ENCODE measurements at regions not wholly inside any gene's neighbourhood (a gene's known extent, or its start where the extent isn't known, plus 50 kb on each side); places are given as distances from the start of the nearest gene placed in this dataset.

DNA sequence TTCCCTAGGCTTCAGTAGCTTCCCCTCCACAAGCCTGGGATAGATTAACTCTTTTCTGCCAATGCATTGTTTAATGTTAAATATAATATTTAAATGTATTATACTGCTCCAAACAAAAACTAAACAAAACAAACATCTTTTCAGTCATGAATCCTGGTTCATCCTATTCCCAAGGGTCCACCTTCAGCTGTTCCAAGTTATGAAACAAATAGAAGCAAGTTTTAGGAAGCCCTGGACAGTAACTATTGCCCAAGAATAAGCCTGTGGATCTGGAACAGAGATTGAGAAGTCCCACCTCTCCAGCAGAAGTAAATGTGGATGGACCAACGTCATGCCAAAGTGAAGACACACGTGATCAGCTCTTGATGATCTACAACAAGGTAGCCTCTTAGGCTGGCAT is 408.1 kb downstream of the SETD4 start:
- Histone ChIP-seq H3K36me3 (ENCODE audit: control insufficient read depth in 5 of 5, insufficient read depth in 5 of 5, low read length in 5 of 5) (no peaks in the 10 kb centered on the region), H3K27me3 (ENCODE audit: control insufficient read depth in 5 of 5, insufficient read depth in 4 of 5, low read length in 5 of 5) (peaks cover 0 to 6% (median 2%) of the 10 kb centered on the region in 5 donors), H3K9ac (ENCODE audit: low read length in 5 of 5) (no peak overlapping the region), H3K4me3 (ENCODE audit: low read depth in 1 of 5, low read length in 5 of 5) (no peak overlapping the region), H3K9me3 (ENCODE audit: control insufficient read depth in 5 of 5, low read length in 5 of 5) (no peaks in the 10 kb centered on the region), H3K27ac (ENCODE audit: low read depth, low read length) (no peak overlapping the region), H3K4me1 (ENCODE audit: control insufficient read depth in 5 of 5, insufficient read depth in 5 of 5, low read length in 5 of 5) (no peaks in the 10 kb centered on the region)

DNA sequence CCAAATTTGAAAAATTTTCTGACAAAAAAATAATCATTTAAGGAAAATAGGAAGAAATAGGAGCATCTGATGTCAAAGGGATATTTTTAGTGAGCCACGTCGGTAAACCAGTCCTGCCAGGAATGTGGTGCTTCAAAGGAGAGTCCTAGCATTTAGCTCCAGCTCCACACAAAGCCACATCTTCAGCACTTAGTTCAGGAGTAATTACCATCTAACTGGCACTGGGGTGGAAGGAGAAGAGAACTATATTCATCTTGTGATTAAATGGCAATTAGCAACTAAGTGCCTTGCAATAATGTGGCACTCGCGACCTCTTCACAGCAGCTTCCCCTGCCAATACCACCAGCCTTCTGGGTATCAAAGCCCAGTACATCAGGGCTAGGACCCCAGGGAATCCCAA is 409.1 kb downstream of the SETD4 start:
- no peaks in the 10 kb centered on the region for H3K9me3 ChIP-seq (ENCODE audit: control insufficient read depth in 5 of 5, low read length in 5 of 5)
- H3K27me3 ChIP-seq (ENCODE audit: control insufficient read depth in 5 of 5, insufficient read depth in 4 of 5, low read length in 5 of 5), result peaks cover 0 to 6% (median 2%) of the 10 kb centered on the region in 5 donors
- no peaks in the 10 kb centered on the region for H3K4me1 ChIP-seq (ENCODE audit: control insufficient read depth in 5 of 5, insufficient read depth in 5 of 5, low read length in 5 of 5)
- no peaks in the 10 kb centered on the region for H3K36me3 ChIP-seq (ENCODE audit: control insufficient read depth in 5 of 5, insufficient read depth in 5 of 5, low read length in 5 of 5)
- no peak overlapping the region for H3K4me3 ChIP-seq (ENCODE audit: low read depth in 1 of 5, low read length in 5 of 5)
- H3K27ac ChIP-seq (ENCODE audit: low read depth, low read length), result no peak overlapping the region
- no peak overlapping the region for H3K9ac ChIP-seq (ENCODE audit: low read length in 5 of 5)

DNA sequence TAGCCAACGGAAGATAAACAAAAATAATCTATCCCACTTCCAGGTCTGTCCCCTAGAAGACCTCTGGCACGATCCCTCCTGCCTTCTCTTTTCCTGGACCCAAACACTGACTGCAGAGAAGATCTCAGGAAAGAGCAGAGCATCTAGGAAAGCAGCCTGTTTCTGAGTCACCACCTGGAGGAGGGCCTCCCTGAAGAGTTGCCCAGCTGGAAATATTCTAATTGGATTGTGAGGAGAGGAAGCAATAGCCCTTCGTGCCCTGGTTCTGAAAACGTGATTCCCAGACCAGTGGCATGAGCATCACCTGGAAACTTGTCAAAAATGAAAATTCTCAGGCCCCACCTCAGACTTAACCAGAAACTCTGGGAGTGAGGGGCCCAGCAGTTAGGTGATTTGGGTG is 411.1 kb downstream of the SETD4 start:
- Histone ChIP-seq H3K4me3 (ENCODE audit: low read depth in 1 of 5, low read length in 5 of 5) (no peak overlapping the region), H3K9me3 (ENCODE audit: control insufficient read depth in 5 of 5, low read length in 5 of 5) (no peaks in the 10 kb centered on the region), H3K27me3 (ENCODE audit: control insufficient read depth in 5 of 5, insufficient read depth in 4 of 5, low read length in 5 of 5) (peaks cover 0 to 6% (median 2%) of the 10 kb centered on the region in 5 donors), H3K27ac (ENCODE audit: low read depth, low read length) (no peak overlapping the region), H3K36me3 (ENCODE audit: control insufficient read depth in 5 of 5, insufficient read depth in 5 of 5, low read length in 5 of 5) (no peaks in the 10 kb centered on the region), H3K4me1 (ENCODE audit: control insufficient read depth in 5 of 5, insufficient read depth in 5 of 5, low read length in 5 of 5) (no peaks in the 10 kb centered on the region), H3K9ac (ENCODE audit: low read length in 5 of 5) (no peak overlapping the region)

DNA sequence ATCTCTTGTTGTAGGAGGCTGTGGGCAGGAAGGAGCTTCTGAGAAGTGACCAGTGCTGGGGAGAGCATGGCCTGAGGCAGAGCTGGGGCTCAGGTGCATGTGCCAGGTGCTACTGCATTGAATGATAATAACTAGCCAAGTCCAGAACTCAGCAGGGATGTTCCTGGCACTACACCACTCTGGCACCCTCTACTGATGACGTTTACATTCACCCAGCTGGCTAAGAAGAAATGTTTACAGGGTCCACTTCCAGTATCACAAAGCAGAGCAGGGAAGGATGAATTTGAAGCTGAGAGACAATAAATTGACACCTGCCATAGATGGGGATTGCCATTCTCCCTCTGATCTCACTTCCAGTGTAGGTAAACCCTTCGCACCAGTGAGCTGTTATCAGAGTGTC is 411.8 kb downstream of the SETD4 start:
- peaks cover 0 to 6% (median 2%) of the 10 kb centered on the region in 5 donors for H3K27me3 ChIP-seq (ENCODE audit: control insufficient read depth in 5 of 5, insufficient read depth in 4 of 5, low read length in 5 of 5)
- no peak overlapping the region for H3K4me3 ChIP-seq (ENCODE audit: low read depth in 1 of 5, low read length in 5 of 5)
- H3K9me3 ChIP-seq (ENCODE audit: control insufficient read depth in 5 of 5, low read length in 5 of 5), result no peaks in the 10 kb centered on the region
- H3K36me3 ChIP-seq (ENCODE audit: control insufficient read depth in 5 of 5, insufficient read depth in 5 of 5, low read length in 5 of 5), result no peaks in the 10 kb centered on the region
- H3K9ac ChIP-seq (ENCODE audit: low read length in 5 of 5), result no peak overlapping the region
- no peak overlapping the region for H3K27ac ChIP-seq (ENCODE audit: low read depth, low read length)
- no peaks in the 10 kb centered on the region for H3K4me1 ChIP-seq (ENCODE audit: control insufficient read depth in 5 of 5, insufficient read depth in 5 of 5, low read length in 5 of 5)

DNA sequence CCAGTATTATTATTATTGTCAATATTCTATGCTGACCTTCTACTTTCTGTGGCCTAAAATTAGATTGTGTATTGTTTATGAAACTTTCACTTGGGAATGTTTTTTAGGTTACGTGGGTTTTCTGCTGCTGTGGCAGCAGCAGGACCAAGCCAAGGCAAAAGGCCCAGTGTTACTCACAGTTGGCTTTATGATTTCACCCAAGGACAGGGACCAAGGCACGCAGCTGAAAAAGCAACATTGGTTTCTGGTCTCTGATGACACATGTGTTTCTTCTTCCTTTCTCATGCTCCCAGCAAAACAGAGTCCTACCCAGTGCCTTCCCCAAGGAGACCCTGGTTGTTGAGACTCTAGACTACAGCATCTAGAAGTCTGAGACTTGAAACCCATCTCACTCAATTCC is 413.7 kb downstream of the SETD4 start:
- Histone ChIP-seq H3K36me3 (ENCODE audit: control insufficient read depth in 5 of 5, insufficient read depth in 5 of 5, low read length in 5 of 5) (no peaks in the 10 kb centered on the region), H3K9ac (ENCODE audit: low read length in 5 of 5) (no peak overlapping the region), H3K27ac (ENCODE audit: low read depth, low read length) (no peak overlapping the region), H3K4me3 (ENCODE audit: low read depth in 1 of 5, low read length in 5 of 5) (no peak overlapping the region), H3K27me3 (ENCODE audit: control insufficient read depth in 5 of 5, insufficient read depth in 4 of 5, low read length in 5 of 5) (peaks cover 0 to 6% (median 5%) of the 10 kb centered on the region in 5 donors), H3K4me1 (ENCODE audit: control insufficient read depth in 5 of 5, insufficient read depth in 5 of 5, low read length in 5 of 5) (no peaks in the 10 kb centered on the region), H3K9me3 (ENCODE audit: control insufficient read depth in 5 of 5, low read length in 5 of 5) (no peaks in the 10 kb centered on the region)

DNA sequence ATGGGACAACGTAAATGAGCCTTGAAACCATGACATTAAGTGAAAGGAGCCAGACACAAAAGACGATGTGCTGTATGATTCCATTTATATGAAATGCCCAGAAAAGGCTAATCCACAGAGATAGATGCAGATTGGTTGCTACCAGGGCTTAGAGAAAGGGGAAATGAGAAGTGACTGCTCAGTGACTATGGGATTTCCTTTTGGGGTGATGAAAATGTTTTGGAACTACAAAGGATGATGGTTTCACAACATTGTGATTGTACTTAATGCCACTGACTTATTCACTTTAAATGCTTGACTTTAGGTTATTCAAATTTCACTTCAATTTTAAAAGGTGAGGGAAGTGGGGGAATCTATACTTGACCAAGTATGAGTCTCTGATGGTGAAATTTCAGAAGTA is 414.3 kb downstream of the SETD4 start:
- Histone ChIP-seq H3K9ac (ENCODE audit: low read length in 5 of 5) (no peak overlapping the region), H3K4me3 (ENCODE audit: low read depth in 1 of 5, low read length in 5 of 5) (no peak overlapping the region), H3K9me3 (ENCODE audit: control insufficient read depth in 5 of 5, low read length in 5 of 5) (no peaks in the 10 kb centered on the region), H3K36me3 (ENCODE audit: control insufficient read depth in 5 of 5, insufficient read depth in 5 of 5, low read length in 5 of 5) (no peaks in the 10 kb centered on the region), H3K27me3 (ENCODE audit: control insufficient read depth in 5 of 5, insufficient read depth in 4 of 5, low read length in 5 of 5) (peaks cover 0 to 6% (median 2%) of the 10 kb centered on the region in 5 donors), H3K27ac (ENCODE audit: low read depth, low read length) (no peak overlapping the region), H3K4me1 (ENCODE audit: control insufficient read depth in 5 of 5, insufficient read depth in 5 of 5, low read length in 5 of 5) (no peaks in the 10 kb centered on the region)

DNA sequence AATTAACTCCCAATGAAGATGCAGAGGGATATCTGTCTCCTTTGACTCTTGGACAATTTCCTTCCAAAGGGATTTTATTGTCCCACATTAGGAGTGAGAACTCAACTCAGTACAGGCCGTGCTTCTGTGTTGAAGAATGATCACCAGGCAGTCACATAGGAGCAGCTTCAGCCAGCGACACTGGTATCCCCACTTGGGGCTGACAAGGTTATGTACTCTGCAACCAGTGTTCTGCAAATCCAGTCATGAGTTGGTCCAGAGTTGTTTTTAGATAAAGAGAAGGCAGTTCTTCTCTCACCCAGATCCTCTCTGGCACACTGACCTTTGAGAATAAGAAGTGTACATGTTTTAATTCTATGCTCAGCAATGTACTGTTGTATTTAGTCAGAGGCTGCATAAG is 415.8 kb downstream of the SETD4 start:
- H3K9ac ChIP-seq (ENCODE audit: low read length in 5 of 5), result no peak overlapping the region
- no peak overlapping the region for H3K27ac ChIP-seq (ENCODE audit: low read depth, low read length)
- H3K27me3 ChIP-seq (ENCODE audit: control insufficient read depth in 5 of 5, insufficient read depth in 4 of 5, low read length in 5 of 5), result peaks cover 0 to 6% (median 2%) of the 10 kb centered on the region in 5 donors
- no peaks in the 10 kb centered on the region for H3K9me3 ChIP-seq (ENCODE audit: control insufficient read depth in 5 of 5, low read length in 5 of 5)
- no peak overlapping the region for H3K4me3 ChIP-seq (ENCODE audit: low read depth in 1 of 5, low read length in 5 of 5)
- no peaks in the 10 kb centered on the region for H3K4me1 ChIP-seq (ENCODE audit: control insufficient read depth in 5 of 5, insufficient read depth in 5 of 5, low read length in 5 of 5)
- no peaks in the 10 kb centered on the region for H3K36me3 ChIP-seq (ENCODE audit: control insufficient read depth in 5 of 5, insufficient read depth in 5 of 5, low read length in 5 of 5)

DNA sequence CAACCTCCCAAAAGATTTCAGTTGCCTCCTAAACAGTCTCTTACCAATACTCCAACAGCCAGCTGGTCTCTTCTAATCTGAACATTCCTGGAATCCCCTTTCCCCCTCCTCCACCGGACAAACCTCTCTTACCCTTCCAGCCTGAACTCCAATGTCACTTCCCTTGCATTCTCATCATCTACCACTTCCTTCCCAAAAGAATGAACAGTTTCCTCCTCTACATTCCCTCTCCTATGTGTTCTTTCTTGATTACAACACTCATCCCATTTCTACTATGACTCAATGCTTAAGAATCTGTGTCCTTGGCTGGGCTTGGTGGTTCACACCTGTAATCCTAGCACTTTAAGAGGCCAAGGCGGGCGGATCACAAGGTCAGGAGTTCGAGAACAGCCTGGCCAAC is 417.1 kb downstream of the SETD4 start:
- H3K9me3 ChIP-seq (ENCODE audit: control insufficient read depth in 5 of 5, low read length in 5 of 5), result no peaks in the 10 kb centered on the region
- H3K9ac ChIP-seq (ENCODE audit: low read length in 5 of 5), result no peak overlapping the region
- peaks cover 0 to 3% (median 0%) of the 10 kb centered on the region in 5 donors for H3K27me3 ChIP-seq (ENCODE audit: control insufficient read depth in 5 of 5, insufficient read depth in 4 of 5, low read length in 5 of 5)
- H3K36me3 ChIP-seq (ENCODE audit: control insufficient read depth in 5 of 5, insufficient read depth in 5 of 5, low read length in 5 of 5), result no peaks in the 10 kb centered on the region
- no peak overlapping the region for H3K27ac ChIP-seq (ENCODE audit: low read depth, low read length)
- H3K4me3 ChIP-seq (ENCODE audit: low read depth in 1 of 5, low read length in 5 of 5), result no peak overlapping the region
- H3K4me1 ChIP-seq (ENCODE audit: control insufficient read depth in 5 of 5, insufficient read depth in 5 of 5, low read length in 5 of 5), result no peaks in the 10 kb centered on the region

- Histone ChIP-seq H3K9ac (ENCODE audit: low read length in 5 of 5) (no peak overlapping the region), H3K27ac (ENCODE audit: low read depth, low read length) (no peak overlapping the region), H3K27me3 (ENCODE audit: control insufficient read depth in 5 of 5, insufficient read depth in 4 of 5, low read length in 5 of 5) (peaks cover 0 to 3% (median 0%) of the 10 kb centered on the region in 5 donors), H3K4me1 (ENCODE audit: control insufficient read depth in 5 of 5, insufficient read depth in 5 of 5, low read length in 5 of 5) (no peaks in the 10 kb centered on the region), H3K9me3 (ENCODE audit: control insufficient read depth in 5 of 5, low read length in 5 of 5) (no peaks in the 10 kb centered on the region), H3K36me3 (ENCODE audit: control insufficient read depth in 5 of 5, insufficient read depth in 5 of 5, low read length in 5 of 5) (no peaks in the 10 kb centered on the region), H3K4me3 (ENCODE audit: low read depth in 1 of 5, low read length in 5 of 5) (no peak overlapping the region)
Measured at GRCh38 chr21:35641271-35642016, 418.9 kb downstream of the SETD4 start.

DNA sequence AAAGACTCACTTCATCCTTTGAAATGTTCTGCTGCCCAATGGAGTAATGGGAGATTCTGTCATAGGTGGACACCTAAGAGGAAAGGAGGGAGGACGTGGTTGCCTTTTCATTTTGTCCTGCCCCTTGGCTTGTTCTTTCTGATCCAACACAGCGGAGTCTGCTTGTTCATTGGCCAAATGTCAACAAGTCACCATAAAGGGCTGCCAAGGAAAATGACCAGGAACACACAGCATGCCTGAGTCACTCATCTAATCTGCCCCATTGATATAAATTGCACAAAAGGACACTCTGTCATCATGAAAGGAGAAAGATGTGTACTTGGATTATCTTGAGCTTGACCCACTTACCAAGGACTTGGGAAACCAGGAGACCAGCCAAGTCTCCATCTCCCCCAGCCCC is 422.9 kb downstream of the SETD4 start:
- Histone ChIP-seq H3K36me3 (ENCODE audit: control insufficient read depth in 5 of 5, insufficient read depth in 5 of 5, low read length in 5 of 5) (no peaks in the 10 kb centered on the region), H3K9me3 (ENCODE audit: control insufficient read depth in 5 of 5, low read length in 5 of 5) (no peaks in the 10 kb centered on the region), H3K27me3 (ENCODE audit: control insufficient read depth in 5 of 5, insufficient read depth in 4 of 5, low read length in 5 of 5) (peaks cover 0 to 3% (median 0%) of the 10 kb centered on the region in 5 donors), H3K9ac (ENCODE audit: low read length in 5 of 5) (no peak overlapping the region), H3K4me3 (ENCODE audit: low read depth in 1 of 5, low read length in 5 of 5) (no peak overlapping the region), H3K27ac (ENCODE audit: low read depth, low read length) (no peak overlapping the region), H3K4me1 (ENCODE audit: control insufficient read depth in 5 of 5, insufficient read depth in 5 of 5, low read length in 5 of 5) (no peaks in the 10 kb centered on the region)

Data from subcutaneous abdominal adipose tissue (tissue), 5 donors.